ENCODE measurements at regions not wholly inside any gene's neighbourhood (a gene's known extent, or its start where the extent isn't known, plus 50 kb on each side); places are given as distances from the start of the nearest gene placed in this dataset.

DNA sequence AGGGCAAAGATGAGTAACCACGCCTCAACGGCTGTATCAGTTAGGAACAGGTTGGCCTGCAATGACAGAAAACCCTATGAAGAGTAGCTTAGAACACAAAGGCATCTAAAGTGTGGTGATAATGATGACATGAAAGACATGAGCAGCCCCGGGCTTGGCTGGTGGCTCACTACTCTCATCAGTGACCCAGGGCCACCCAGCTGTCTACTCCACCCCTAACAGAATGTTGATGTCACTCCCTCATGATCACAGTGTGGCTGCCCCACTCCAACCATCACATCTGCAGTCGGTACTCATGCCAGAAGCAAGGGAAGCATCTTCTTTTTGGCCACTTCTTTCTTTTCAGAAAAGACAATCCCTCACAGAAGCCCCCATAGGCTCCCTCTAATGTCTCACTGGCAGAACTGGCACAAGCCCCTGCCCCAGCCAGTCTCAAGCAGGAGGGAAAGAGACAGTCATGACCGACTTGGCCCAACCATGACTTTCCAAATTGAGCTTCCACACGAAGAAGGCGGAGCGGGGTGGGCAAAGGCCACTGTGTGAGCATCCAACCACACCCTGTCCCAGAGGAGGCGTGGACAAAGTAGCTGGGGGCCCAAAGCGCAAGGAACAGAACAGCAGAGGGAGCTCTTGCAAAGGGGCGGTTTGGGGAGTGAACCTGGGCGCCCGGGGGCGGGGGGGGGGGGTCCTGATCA, 72.0 kb upstream of the IQSEC1 start:
- TF ChIP-seq, protein P1, sequence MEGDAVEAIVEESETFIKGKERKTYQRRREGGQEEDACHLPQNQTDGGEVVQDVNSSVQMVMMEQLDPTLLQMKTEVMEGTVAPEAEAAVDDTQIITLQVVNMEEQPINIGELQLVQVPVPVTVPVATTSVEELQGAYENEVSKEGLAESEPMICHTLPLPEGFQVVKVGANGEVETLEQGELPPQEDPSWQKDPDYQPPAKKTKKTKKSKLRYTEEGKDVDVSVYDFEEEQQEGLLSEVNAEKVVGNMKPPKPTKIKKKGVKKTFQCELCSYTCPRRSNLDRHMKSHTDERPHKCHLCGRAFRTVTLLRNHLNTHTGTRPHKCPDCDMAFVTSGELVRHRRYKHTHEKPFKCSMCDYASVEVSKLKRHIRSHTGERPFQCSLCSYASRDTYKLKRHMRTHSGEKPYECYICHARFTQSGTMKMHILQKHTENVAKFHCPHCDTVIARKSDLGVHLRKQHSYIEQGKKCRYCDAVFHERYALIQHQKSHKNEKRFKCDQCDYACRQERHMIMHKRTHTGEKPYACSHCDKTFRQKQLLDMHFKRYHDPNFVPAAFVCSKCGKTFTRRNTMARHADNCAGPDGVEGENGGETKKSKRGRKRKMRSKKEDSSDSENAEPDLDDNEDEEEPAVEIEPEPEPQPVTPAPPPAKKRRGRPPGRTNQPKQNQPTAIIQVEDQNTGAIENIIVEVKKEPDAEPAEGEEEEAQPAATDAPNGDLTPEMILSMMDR (IDR thresholded peaks at IDR 0.05), result no peak
- TF ChIP-seq POLR2A (IDR thresholded peaks at IDR 0.05), result no peak

Measured in ovary (tissue), 3 donors.